HCT116 (cell line): ENCODE measurements at regions not wholly inside any gene's neighbourhood (a gene's known extent, or its start where the extent isn't known, plus 50 kb on each side); places are given as distances from the start of the nearest gene placed in this dataset.

Experiments used
- CTCF ChIP-seq, 3 experiments: fragments of 200-600 bp in 1 of 3; sonication (generic) in 1 of 3; IDR thresholded peaks in 2 of 3; conservative IDR thresholded peaks in 1 of 3; 2 replicates each; pipeline ENCODE4 v1.5.1; 2012 to 2017; ENCODE audit warnings: low read depth in 2 of 3, low read length in 2 of 3, antibody characterized with exemption in 1 of 3, borderline replicate concordance in 1 of 3, control low read depth in 1 of 3, mild to moderate bottlenecking in 1 of 3, mixed read lengths in 1 of 3, mixed run types in 1 of 3, moderate library complexity in 1 of 3; ENCODE audit not compliant: insufficient read depth in 1 of 3
- EGR1 ChIP-seq: IDR thresholded peaks from 2 replicates; pipeline ENCODE4 v1.6.1; 2012; ENCODE audit warnings: low read depth
- JUND ChIP-seq: IDR thresholded peaks from 2 replicates; pipeline ENCODE4 v1.6.1; 2012
- POLR2AphosphoS5 ChIP-seq: IDR thresholded peaks from 2 replicates; pipeline ENCODE4 v1.6.1; 2011; ENCODE audit warnings: mild to moderate bottlenecking, low read depth, low read length, moderate library complexity
- REST ChIP-seq: IDR thresholded peaks from 2 replicates; pipeline ENCODE4 v1.6.1; 2012; ENCODE audit warnings: low read depth
- SP1 ChIP-seq: IDR thresholded peaks from 2 replicates; pipeline ENCODE4 v1.6.1; 2012; ENCODE audit warnings: low read depth
- ZFX ChIP-seq: fragments of 450-650 bp; IDR thresholded peaks from 2 replicates; pipeline ENCODE4 v1.6.1; 2017

GRCh38 chr14:105760691-105761344 is 234.4 kb downstream of the TMEM121 start:
- no peak for TF ChIP-seq POLR2AphosphoS5
- TF ChIP-seq SP1: no peak
- no peak for TF ChIP-seq CTCF (IDR thresholded peaks at IDR 0.05 in 2 of 3, conservative IDR thresholded peaks at IDR 0.05 in 1 of 3; ENCODE audit: borderline replicate concordance in 1 of 3, insufficient read depth in 1 of 3, low read depth in 2 of 3, low read length in 2 of 3)
- TF ChIP-seq REST: no peak
- no peak for TF ChIP-seq EGR1
- TF ChIP-seq ZFX: no peak
- no peak for TF ChIP-seq JUND
